GM19023 (cell line): ENCODE measurements at regions not wholly inside any gene's neighbourhood (a gene's known extent, or its start where the extent isn't known, plus 50 kb on each side); places are given as distances from the start of the nearest gene placed in this dataset.
"Not testable (repeated sequence)": the region's sequence is repeated elsewhere in the genome, so short reads cannot be mapped to it uniquely, and the experiment has no call there.

Experiments
- ATAC-seq: cut with Tn5 transposase; IDR thresholded peaks from one replicate; pipeline ENCODE4 v1.9.1; 2021; ENCODE audit warnings: mild to moderate bottlenecking, moderate library complexity; ENCODE audit not compliant: unreplicated experiment

DNA sequence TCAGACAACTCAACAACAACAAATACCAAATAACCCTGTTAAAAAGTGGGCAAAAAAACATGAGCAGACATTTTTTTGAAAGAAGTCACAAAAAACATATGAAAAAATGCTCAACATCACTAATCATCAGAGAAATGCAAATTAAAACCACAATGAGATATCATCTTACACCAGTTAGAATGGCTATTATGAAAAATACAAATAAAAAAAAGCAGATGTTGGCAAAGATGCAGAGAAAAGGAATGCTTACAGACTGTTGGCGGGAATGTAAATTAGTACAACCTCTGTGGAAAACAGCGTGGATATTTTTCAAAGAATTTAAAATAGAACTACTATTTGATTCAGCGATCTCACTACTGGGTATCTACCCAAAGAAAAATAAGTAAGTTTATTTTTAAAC, 114.0 kb downstream of the SLC38A4 start:
- ATAC-seq: no peak

DNA sequence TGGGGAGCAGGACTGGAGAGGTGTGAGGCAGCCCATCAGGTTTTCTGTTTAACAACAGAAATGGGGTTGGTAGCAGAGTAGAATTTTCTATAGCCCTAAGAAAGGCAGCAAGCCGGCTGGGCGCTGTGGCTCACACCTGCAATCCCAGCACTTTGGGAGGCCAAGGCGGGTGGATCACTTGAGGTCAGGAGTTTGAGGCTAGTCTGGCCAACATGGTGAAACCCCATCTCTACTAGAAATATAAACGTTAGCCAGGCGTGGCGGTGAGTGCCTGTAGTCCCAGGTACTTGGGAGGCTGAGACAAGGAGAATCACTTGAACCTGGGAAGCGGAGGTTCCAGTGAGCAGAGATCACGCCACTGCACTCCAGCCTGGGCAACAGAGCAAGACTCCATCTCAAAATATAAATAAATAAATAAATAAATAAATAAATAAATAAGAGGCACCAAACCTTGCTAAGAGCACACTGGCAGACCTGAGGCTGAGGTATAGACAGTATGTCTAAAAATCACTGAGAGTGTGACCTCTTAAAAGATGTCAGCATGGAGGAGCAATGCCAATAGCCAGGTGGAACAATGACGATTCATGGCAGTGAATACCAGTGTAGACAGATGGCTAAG, 115.6 kb downstream of the SLC38A4 start:
- no peak for ATAC-seq

DNA sequence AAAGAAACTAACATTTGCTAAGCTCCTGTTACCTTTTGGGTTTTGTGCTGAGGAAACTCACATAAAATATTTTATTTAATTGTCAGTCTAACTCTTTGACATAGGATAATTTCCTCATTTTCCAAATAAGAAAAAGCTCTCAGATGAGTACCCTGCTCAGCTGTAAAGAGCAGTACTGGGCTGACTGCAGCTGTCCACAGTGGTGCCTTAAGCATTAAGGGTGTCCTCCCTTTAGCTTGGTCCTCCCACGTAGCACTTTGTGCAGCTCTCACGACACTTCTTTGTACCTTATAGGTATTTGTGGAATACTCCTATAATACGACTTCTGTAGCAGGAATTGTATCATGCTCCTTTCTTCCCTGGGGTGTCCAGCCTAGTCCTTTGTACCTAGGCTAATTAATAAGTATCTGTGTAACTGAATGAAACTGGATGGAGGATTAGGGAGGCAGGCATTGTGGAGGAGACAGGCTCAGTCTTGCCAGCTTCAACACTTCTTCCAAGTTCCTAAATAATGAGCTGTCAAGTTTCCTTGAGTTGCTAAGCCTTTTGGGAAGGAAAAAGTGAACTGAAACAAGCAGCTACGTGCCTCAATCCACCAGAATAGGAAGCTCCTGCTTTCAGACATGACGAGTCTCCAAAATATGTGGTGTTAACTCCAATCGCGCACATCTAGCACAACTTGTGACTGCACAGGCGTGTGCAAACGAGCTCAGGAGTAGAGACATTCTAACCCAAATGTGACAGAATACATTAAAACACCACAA, 123.0 kb downstream of the SLC38A4 start:
- ATAC-seq: no peak

DNA sequence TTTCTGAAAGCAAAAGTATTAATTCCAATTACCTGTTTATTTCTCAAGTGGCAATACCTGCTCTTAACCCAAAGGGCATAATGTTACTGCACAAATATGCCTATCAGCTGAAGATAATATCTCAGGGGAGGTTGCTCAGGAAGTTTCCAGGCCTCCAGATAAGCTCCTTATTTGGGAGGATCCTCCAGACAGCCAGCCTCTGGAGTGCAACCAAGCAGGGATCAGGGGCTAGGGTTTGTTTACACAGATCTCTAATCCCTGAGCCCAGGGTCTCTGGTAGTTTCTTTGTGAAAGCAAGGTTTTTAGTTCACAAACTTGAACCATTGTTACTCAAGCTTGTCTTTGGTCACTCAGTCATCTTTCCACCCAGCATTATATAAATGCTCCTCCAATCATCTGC, 124.4 kb downstream of the SLC38A4 start:
- no peak for ATAC-seq

DNA sequence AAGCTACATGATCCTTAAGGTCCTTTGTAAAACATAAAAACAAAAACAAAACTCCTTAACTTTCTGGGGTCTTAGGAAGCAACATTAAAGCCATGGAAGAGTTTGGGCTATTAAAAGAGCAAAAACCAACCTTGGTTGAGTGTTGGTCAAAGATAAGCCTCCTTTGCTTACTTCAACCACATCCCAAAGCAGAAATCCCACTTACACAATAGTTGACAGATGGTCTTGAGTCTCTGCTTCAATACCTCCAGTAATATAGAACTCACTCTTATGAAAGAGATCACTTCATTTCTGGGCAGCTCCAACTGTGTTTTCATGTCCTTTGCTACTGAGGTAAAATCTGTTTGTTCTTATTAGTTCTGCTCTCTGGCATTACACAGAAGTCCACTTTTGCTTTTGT, 125.8 kb downstream of the SLC38A4 start:
- ATAC-seq: no peak

DNA sequence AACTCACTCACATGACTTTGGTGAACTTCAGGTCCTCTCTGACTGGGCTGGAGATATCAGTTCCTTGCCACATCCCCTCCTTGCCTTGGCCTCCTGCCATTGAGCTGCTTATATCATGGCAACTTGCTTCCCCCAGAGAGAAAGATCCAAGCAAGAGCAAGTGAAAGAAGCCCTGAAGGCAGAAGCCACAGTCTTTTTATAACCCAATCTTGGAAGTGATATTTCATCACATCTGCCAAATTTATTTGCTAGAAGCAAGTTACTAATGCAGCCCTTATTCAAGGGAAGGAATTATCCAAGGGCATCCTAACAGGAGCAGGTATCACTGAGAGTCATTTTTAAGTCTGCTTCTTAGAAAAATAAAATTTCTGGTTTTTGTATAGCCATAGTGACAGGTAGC, 127.8 kb downstream of the SLC38A4 start:
- ATAC-seq: no peak

DNA sequence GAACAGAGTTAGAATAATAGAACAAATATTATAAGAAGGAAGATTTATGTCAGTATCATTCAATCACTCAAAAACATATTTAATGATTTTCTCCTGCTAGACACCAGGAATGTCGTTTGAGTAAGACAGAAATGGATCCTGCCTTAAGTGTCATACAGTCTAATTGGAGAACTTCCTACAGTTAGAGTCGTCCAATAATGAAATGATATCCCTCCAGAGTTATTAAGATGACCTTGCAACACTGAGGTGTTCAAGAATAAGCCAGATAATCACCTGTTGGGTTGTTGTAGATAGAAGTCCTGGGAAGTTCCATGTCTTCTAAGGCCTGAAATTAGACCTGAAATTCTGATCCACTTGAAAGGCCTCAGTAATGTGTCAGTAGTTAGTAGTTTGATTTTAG, 132.3 kb downstream of the SLC38A4 start:
- no peak for ATAC-seq

DNA sequence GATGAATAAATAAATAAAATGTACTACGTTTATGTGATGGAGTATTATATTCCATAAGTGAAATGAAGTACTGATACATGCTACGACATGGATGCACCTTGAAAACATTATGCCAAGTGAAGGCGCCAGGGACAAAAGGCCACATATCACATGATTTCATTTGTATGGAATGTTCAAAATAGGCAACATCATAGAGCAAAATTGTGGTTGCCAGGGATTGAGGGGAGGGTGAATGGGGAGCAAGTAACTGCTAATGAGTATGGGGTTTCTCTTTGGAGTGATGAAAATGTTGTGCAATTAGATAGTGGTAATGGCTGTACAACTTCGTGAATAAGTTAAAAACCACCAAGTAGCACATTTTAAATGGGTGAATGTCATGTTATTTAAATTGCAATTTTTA, 132.8 kb downstream of the SLC38A4 start:
- no peak for ATAC-seq

DNA sequence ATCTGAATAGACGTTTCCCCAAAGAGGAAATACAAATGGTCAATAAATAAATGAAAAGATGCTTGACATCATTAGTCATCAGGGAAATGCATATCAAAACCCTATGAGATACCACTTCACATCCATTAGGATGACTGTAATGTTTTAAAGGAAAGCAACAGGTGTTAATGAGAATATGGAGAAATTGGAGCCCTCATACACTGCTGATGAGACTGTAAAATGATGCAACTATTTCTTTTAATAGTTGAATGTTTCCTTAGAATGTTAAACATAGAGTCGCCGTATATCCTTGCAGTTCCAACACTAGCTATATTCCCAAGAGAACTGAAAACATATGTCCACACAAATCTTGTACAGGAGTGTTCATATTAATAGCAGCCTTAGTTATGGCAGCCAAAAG, 133.2 kb downstream of the SLC38A4 start:
- ATAC-seq: no peak

DNA sequence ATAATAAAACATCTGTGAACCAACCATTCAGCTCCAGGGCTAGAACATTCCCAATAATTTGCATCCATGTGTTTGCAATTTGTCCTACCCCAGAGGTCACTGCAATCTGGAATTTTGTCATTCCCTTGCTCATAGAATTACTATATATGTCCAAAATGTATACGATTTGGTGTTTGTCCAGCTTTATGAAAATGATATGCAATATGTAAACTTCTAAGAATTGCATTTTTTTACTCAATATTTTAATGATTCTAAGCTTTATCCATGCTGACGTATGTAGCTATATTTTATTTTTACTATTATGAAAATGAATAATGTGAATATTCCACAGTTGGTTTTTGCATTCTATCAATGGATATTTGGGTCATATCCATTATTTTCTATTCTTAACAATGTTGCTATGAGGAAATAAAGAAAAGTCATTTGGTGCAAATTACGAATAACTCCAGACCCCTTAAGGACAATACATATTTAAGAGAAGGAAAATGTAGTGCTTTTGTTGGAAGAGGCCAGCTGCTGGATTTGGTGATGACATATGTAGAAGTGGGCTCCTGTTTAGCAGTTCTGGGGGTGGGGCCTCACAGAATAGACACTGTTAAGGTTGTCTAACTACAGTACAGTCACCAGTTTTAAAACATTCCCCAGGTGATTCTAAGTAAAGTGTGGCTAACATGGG, 139.4 kb downstream of the SLC38A4 start:
- no peak for ATAC-seq

DNA sequence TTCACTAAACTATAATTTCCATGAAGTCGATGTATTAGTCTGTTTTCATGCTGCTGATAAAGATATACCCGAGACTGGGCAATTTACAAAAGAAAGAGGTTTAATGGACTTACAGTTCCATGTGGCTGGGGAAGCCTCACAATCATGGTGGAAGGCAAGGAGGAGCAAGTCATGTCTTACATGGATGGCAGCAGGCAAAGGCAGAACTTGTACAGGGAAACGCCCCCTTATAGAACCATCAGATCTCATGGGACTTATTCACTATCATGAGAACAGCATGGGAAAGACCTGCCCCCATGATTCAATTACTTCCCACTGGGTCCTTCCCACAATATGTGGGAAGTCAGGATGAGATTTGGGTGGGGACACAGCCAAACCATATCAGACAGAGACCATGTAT, 141.6 kb downstream of the SLC38A4 start:
- ATAC-seq: not testable (repeated sequence)

DNA sequence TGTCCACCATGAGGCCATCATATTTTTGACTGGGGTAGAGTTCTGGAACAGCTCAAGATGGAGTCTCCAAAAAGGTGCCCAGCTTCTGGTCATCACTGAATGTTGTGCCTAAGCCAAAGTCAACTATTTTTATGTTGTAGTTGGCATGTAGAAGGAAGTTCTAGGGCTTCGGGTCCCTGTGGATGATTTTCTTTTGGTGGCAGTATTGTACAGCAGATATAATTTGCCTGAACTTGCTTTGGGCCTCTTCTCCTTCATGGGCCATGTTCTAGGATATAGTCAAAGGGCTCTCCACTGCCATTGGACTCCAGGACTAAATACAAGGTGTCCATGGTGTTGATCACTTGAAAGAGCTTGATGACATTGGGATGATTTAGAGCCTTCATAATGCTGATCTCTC, 143.6 kb downstream of the SLC38A4 start:
- no peak for ATAC-seq

DNA sequence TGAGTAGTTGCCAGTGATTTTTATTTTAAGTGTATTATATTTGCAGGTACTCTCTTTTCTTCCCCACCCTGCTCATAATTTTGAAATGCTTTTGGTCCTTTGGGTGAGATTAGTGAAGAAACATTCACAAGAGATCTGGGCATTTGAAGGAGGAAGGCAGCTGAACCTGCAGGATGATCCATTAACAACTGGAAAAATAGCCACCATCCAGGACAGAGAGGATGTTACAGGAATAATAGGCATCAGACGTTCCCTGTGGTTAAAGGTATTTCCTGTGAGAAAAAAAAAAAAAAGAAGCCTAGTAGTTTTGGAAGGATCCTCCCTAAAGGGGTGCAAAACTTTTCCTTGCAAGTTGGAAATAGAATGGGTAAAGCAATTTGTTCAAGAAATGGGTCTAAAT, 145.3 kb downstream of the SLC38A4 start:
- ATAC-seq: no peak

DNA sequence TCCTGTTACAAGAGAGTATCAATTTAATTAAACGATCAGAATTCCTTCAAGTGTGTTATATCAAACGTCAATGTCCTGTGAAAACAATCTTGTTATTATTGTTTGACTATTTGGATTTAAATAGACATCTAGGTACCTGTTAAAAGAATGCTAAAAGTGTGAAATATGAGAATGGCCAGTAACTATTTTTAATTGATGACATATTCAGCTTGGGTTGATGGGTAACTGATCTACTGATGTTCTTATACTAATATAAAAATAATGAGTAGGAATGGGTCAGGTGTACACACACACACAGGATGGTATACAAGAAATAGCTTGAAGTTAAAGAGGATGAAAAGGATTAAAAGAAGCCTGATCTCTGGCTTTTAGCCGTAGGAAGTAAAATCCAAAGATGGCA, 146.0 kb downstream of the SLC38A4 start:
- no peak for ATAC-seq

DNA sequence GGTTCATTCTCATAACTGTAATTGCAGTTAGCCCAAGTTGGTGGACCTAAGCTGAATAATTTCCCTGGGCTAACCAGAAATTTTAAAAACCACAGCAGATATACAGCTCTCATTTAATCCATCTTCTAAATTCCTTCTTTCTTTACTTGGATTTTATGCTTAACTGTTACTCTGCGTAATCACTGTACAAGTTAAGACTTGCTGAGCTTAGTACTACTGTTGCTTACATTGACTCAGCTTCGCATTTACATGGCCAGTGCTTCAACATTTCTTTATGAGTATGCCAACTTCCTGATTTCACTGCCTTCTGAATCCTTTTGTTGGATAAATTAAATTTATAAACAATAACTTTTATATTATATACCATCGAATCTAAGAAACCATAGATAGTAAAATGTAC, 147.4 kb downstream of the SLC38A4 start:
- no peak for ATAC-seq

DNA sequence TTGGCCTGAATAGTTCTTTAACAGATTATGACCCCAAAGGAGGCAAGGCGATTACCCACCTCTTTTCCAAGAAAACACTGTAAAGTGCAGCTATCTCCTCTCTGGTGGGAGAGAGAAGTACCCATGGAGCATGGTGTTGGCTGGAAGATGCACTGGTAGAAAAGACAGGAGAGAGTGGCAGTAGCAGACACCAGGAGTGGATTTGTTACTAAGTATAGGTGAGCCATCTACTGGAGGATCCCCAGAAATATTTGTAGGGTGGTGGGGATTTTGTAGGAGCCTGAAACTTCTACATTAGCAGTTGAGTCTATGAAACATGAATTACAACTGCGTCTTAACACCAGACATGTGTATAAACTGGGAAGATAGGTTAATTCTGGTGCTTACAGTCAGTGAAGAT, 148.0 kb downstream of the SLC38A4 start:
- no peak for ATAC-seq

DNA sequence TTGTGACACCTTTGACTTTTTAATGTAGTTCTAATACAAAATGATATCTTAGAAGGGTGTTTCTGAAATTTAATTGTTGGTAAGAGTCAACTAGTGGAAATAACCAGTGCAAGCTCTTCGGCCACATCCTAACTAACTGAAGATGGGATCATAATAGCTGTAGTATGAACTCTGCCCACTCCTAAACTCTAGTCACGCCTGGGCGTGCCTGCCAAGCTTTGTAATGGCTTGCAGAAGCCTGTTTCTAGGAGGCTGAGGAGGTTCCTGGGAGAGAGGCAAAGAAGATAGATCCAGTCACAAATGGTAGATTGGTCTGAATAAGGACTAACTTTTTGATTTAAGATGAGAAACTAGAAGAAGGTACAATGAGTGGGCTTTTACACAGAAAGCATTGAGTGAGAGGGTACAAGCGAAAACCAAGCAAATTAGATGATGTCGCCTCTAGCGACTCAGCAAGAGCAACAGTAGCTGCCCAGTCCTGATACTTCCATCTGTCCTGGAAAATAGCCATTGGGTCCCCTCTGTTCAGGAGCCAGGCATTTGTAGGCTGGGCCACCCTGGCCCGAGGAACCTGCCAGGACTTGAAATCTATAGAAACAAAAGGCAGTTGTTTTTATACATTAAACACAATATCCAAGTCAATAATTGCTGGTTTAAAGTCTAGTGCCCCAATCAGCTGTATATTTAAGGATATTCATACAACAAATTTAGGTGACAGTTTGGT, 148.8 kb downstream of the SLC38A4 start:
- no peak for ATAC-seq

DNA sequence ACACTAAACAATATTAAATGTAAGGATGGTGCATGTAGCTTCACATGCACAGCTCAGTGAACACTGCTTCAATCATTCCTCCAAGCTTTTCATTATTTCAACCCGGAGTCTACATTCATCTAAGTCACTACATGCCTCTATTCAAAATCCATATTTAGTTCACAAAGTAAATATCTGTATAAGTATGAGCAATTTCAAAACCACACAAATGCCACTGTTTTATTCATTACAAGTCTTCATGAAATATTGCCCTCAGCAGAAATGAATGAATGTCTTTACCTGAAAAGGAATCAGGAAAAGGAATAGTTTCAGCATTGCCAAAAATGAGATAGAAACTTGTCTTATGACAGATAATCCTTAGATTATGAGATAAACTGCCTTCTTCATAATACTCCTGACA, 149.4 kb downstream of the SLC38A4 start:
- ATAC-seq: no peak

DNA sequence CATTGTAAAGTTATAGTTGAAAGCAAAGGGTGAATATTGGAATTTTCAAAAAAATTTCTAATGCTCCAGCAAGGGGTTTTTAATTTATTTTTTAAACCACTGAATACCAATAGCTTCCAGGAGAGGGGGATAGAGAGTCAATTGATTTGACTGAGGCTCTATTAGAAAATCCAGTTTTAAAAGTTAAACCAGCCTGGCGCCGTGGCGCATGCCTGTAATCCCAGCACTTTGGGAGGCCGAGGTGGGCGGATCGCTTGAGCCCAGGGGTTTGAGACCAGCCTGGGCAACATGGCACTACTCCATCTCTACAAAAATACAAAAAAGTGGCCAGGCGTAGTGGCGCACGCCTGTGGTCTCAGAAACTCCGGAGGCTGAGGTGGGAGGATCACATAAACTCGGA, 150.1 kb downstream of the SLC38A4 start:
- ATAC-seq: no peak

DNA sequence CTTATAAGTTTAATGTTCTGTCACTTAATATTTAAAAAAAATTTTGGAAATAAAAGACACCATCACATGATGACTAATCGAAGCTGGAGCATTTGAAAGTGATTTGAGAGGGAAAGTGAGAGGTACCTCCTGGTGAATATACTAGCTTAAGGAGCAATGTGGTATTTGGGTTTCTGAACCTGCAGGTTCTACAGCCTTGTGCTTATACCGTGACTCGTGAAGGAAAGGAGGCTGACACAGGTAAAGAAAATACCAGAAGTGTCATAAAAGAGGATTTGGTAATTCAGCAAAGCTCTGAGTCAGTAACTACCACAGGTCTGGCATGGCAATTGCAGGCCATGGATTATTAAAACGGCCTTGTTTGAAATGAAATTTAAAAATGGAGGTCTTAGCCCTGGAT, 151.0 kb downstream of the SLC38A4 start:
- no peak for ATAC-seq

DNA sequence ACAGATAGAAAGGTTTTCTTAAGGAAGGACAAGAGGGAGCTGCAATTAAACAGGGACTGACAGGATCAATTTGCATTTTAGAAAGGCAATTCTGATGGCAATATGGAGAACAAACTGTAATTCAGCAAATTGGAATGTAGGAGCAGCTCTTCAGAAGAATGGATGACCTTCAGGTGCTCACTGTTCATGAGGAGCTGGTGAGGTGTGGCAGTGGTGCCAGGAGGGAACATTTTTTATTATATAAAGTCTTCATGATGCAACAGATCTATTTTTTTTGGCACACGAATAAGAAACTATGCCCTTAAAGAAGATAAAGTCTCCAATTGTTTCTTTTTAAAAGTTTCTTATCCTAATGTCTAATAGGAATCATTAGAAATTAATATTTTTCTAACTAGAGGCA, 151.7 kb downstream of the SLC38A4 start:
- ATAC-seq: no peak

DNA sequence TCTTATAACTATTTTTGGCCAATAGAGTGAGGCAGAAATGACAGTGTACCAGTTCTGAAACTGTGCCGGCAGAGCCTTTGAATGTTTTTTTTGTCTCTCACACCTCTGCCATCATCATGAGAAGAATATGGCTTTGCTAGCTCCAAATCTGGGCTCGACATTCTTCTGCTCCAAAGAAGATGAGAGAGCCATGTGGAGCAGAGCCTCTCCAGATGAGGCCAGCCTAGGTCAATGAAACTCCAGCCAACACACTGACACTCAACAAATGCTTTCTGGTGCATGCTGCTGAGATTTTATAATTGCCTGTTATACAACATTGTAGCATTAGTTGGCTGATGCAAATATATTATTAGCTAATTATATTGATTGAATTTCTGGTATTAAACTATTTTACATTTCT, 154.7 kb downstream of the SLC38A4 start:
- no peak for ATAC-seq
